ENCODE measurements at regions not wholly inside any gene's neighbourhood (a gene's known extent, or its start where the extent isn't known, plus 50 kb on each side); places are given as distances from the start of the nearest gene placed in this dataset.

GRCh38 chr21:43289442-43289841, 120.6 kb downstream of the CRYAA start:
- TF ChIP-seq POLR2A (IDR thresholded peaks at IDR 0.05): no peak
- no peak for TF ChIP-seq CTCF (IDR thresholded peaks at IDR 0.05 in 4 of 5, conservative IDR thresholded peaks at IDR 0.05 in 1 of 5)

All from gastrocnemius medialis (tissue), 4 donors.